Stimulated activated CD4-positive, alpha-beta T cell treated with anti-CD3 and anti-CD28 coated beads, Interleukin-12 subunit alpha, Interleukin-12 subunit beta, amount 100 ng/mL, for 4 hours (primary cell): ENCODE measurements at regions not wholly inside any gene's neighbourhood (a gene's known extent, or its start where the extent isn't known, plus 50 kb on each side); places are given as distances from the start of the nearest gene placed in this dataset.
"Not testable (repeated sequence)": the region's sequence is repeated elsewhere in the genome, so short reads cannot be mapped to it uniquely, and the experiment has no call there.

Experiments
- DNase-seq: peaks from one replicate; pipeline ENCODE4 v3.0.0-alpha.2; 2020

- DNase-seq = no peak
These were observed 59.9 kb upstream of the MRPS9 start for GRCh38 chr2:104977958-104978357.

- not testable (repeated sequence) for DNase-seq
These were observed 58.1 kb upstream of the MRPS9 start for GRCh38 chr2:104979786-104980185.

DNA sequence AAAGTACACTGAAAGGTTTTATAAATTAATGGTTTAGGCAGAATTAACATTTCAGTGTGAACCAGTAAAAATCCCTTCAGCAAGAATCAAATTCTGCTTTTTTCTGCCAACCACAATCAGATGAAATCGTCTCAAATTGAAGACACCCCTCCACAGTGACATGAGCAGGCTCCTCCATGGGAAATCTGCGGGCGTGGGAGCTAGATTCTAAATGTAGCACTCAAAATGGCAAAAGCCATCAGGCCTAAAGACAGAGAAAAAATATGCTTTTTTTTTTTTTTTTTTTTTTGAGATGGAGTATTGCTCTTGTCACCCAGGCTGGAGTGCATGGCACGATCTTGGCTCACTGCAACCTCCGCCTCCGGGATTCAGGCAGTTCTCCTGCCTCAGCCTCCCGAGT, 55.8 kb upstream of the MRPS9 start:
- DNase-seq = no peak
